H9 (cell line): ENCODE measurements at regions not wholly inside any gene's neighbourhood (a gene's known extent, or its start where the extent isn't known, plus 50 kb on each side); places are given as distances from the start of the nearest gene placed in this dataset.

Experiments used
- DNase-seq: peaks from one replicate; pipeline ENCODE4 v3.0.0-alpha.2; 2017
- H2AFZ ChIP-seq: one replicate; pipeline ENCODE4 v1.6.1; 2013; ENCODE audit warnings: mild to moderate bottlenecking, low read length, control low read depth, moderate library complexity
- H2AK5ac ChIP-seq: 2 replicates; pipeline ENCODE4 v1.6.1; 2013; ENCODE audit warnings: low read length, control low read depth, mixed read lengths; ENCODE audit not compliant: insufficient read length
- H2BK120ac ChIP-seq: one replicate; pipeline ENCODE4 v1.6.1; 2013; ENCODE audit warnings: low read depth, mild to moderate bottlenecking, low read length, control low read depth, inconsistent platforms; ENCODE audit not compliant: poor library complexity, severe bottlenecking
- H2BK12ac ChIP-seq: 2 replicates; pipeline ENCODE4 v1.6.1; 2013; ENCODE audit warnings: low read length, control low read depth, mixed read lengths, low read depth; ENCODE audit not compliant: insufficient read length
- H2BK15ac ChIP-seq: 2 replicates; pipeline ENCODE4 v1.6.1; 2013; ENCODE audit warnings: low read depth, low read length, control low read depth
- H2BK20ac ChIP-seq: one replicate; pipeline ENCODE4 v1.6.1; 2013; ENCODE audit warnings: low read depth, mild to moderate bottlenecking, low read length, control low read depth, inconsistent platforms; ENCODE audit not compliant: poor library complexity, severe bottlenecking
- H2BK5ac ChIP-seq: 2 replicates; pipeline ENCODE4 v1.6.1; 2013; ENCODE audit warnings: low read length, control low read depth, mixed read lengths; ENCODE audit not compliant: insufficient read length
- H3K14ac ChIP-seq: 2 replicates; pipeline ENCODE4 v1.6.1; 2013; ENCODE audit warnings: low read length, control low read depth; ENCODE audit not compliant: insufficient read depth
- H3K18ac ChIP-seq: 2 replicates; pipeline ENCODE4 v1.6.1; 2013; ENCODE audit warnings: low read depth, mild to moderate bottlenecking, mixed read lengths, low read length, control low read depth; ENCODE audit not compliant: insufficient read length
- H3K23ac ChIP-seq: 2 replicates; pipeline ENCODE4 v1.6.1; 2013; ENCODE audit warnings: low read length, control low read depth, mixed read lengths, low read depth; ENCODE audit not compliant: insufficient read length
- H3K23me2 ChIP-seq: 2 replicates; pipeline ENCODE4 v1.6.1; 2013; ENCODE audit warnings: low read depth, mild to moderate bottlenecking, mixed read lengths, low read length, control low read depth; ENCODE audit not compliant: insufficient read length, poor library complexity, severe bottlenecking
- H3K27ac ChIP-seq: 2 replicates; pipeline ENCODE4 v1.5.1; 2013; ENCODE audit warnings: low read length, control low read depth, mixed read lengths, low read depth; ENCODE audit not compliant: insufficient read length
- H3K27me3 ChIP-seq: 2 replicates; pipeline ENCODE4 v1.6.1; 2013; ENCODE audit warnings: low read length, control low read depth, inconsistent platforms; ENCODE audit not compliant: insufficient read depth
- H3K4ac ChIP-seq: 2 replicates; pipeline ENCODE4 v1.6.1; 2013; ENCODE audit warnings: low read depth, mild to moderate bottlenecking, control low read depth, inconsistent platforms, low read length, moderate library complexity
- H3K4me1 ChIP-seq: 2 replicates; pipeline ENCODE4 v1.6.1; 2013; ENCODE audit warnings: low read length, control low read depth, inconsistent platforms; ENCODE audit not compliant: insufficient read depth
- H3K4me2 ChIP-seq: 2 replicates; pipeline ENCODE4 v1.6.1; 2013; ENCODE audit warnings: low read length, control low read depth, mixed read lengths; ENCODE audit not compliant: insufficient read length, insufficient read depth
- H3K56ac ChIP-seq: 2 replicates; pipeline ENCODE4 v1.6.1; 2013; ENCODE audit warnings: low read depth, mild to moderate bottlenecking, mixed read lengths, low read length, control low read depth; ENCODE audit not compliant: insufficient read length
- H3K79me1 ChIP-seq: 2 replicates; pipeline ENCODE4 v1.6.1; 2013; ENCODE audit warnings: low read depth, mild to moderate bottlenecking, moderate library complexity, low read length, control low read depth, inconsistent platforms; ENCODE audit not compliant: insufficient read depth, poor library complexity, severe bottlenecking
- H3K79me2 ChIP-seq: 2 replicates; pipeline ENCODE4 v1.6.1; 2013; ENCODE audit warnings: low read length, control low read depth, inconsistent platforms; ENCODE audit not compliant: insufficient read depth
- H3K9ac ChIP-seq: 2 replicates; pipeline ENCODE4 v1.6.1; 2013; ENCODE audit warnings: low read length, control low read depth, mixed read lengths; ENCODE audit not compliant: insufficient read length; ENCODE audit errors: extremely low read depth
- H3K9me3 ChIP-seq: one replicate; pipeline ENCODE4 v1.6.1; 2013; ENCODE audit warnings: low read depth, low read length, inconsistent platforms; ENCODE audit not compliant: control insufficient read depth
- H3T11ph ChIP-seq: one replicate; pipeline ENCODE4 v1.6.1; 2013; ENCODE audit warnings: mild to moderate bottlenecking, low read length, control low read depth, inconsistent platforms
- H4K20me1 ChIP-seq: one replicate; pipeline ENCODE4 v1.6.1; 2013; ENCODE audit not compliant: control insufficient read depth, insufficient read length, insufficient read depth
- H4K5ac ChIP-seq: 2 replicates; pipeline ENCODE4 v1.6.1; 2013; ENCODE audit warnings: low read depth, mild to moderate bottlenecking, mixed read lengths, low read length, control low read depth; ENCODE audit not compliant: insufficient read length
- H4K8ac ChIP-seq: replicated peaks from 2 replicates; pipeline ENCODE4 v1.6.1; 2013; ENCODE audit warnings: low read length, control low read depth, mixed read lengths, low read depth; ENCODE audit not compliant: insufficient read length
- H4K91ac ChIP-seq: 2 replicates; pipeline ENCODE4 v1.6.1; 2013; ENCODE audit warnings: low read depth, mild to moderate bottlenecking, moderate library complexity, mixed read lengths, low read length, control low read depth; ENCODE audit not compliant: insufficient read length
- H3K27ac Mint-ChIP-seq, 3 experiments: 2 replicates in 2 of 3; 3 replicates in 1 of 3; pipeline ENCODE4 v1.8.0; 2020 to 2021; ENCODE audit warnings: mixed read lengths in 3 of 3, mild to moderate bottlenecking in 1 of 3, moderate library complexity in 1 of 3
- H3K27me3 Mint-ChIP-seq: 2 replicates; pipeline ENCODE4 v1.8.0; 2021; ENCODE audit warnings: low read depth, mild to moderate bottlenecking, moderate library complexity, mixed read lengths
- H3K36me3 Mint-ChIP-seq, 3 experiments: 2 replicates in 2 of 3; 3 replicates in 1 of 3; pipeline ENCODE4 v1.8.0; 2020 to 2021; ENCODE audit warnings: low read depth in 3 of 3, mixed read lengths in 3 of 3; ENCODE audit not compliant: insufficient read depth in 1 of 3
- H3K4me1 Mint-ChIP-seq, 2 experiments: 2 replicates each; pipeline ENCODE4 v1.8.0; 2020; ENCODE audit warnings: mixed read lengths in 2 of 2
- H3K4me3 Mint-ChIP-seq, 2 experiments: 2 replicates in 1 of 2; 3 replicates in 1 of 2; pipeline ENCODE4 v1.8.0; 2020 to 2021; ENCODE audit warnings: mild to moderate bottlenecking in 2 of 2, mixed read lengths in 2 of 2, moderate library complexity in 1 of 2
- H3K9me3 Mint-ChIP-seq, 2 experiments: 2 replicates in 1 of 2; 3 replicates in 1 of 2; pipeline ENCODE4 v1.8.0; 2020; ENCODE audit warnings: mild to moderate bottlenecking in 2 of 2, mixed read lengths in 2 of 2, moderate library complexity in 1 of 2
- WGBS: extraction: QIAGEN DNeasy Blood & Tissue Kit; methylation state at CpG from one replicate; pipeline ENCODE4 v1.1.7; 2013; ENCODE audit warnings: missing lambda C conversion rate, low lambda C conversion rate, mixed read lengths; ENCODE audit not compliant: insufficient read length; ENCODE audit errors: extremely low coverage; 5-methylcytosine and 5-hydroxymethylcytosine counted together
- TF ChIP-seq, protein P1 (sequence below): fragments of 200-600 bp; sonication (generic); conservative IDR thresholded peaks from 3 replicates; pipeline ENCODE4 v1.8.0; 2021; ENCODE audit warnings: antibody characterized with exemption, mild to moderate bottlenecking

DNA sequence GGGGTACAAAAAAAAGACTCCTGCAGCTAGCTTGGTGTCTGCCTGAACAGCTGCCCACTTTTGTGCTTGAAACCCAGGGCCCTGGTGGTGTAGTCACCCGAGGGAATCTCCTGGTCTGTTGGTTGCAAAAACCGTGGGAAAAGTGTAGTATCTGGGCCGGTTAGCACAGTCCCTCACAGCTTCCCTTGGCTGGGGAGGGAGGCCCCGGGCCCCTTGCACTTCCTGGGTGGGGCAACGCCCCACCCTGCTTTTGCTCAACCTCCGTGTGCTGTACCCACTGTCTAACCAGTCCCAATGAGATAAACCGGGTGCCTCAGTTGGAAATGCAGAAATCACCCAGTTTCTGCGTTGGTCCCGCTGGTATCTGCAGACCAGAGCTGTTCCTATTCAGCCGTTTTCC, 211.7 kb upstream of the ZPLD1 start:
- Histone ChIP-seq H4K91ac (no peak overlapping the region), H3K56ac (no peak overlapping the region), H3K27me3 (no peaks in the 10 kb centered on the region), H2BK5ac (no peak overlapping the region), H3K23ac (no peak overlapping the region), H4K5ac (no peak overlapping the region), H4K8ac (no peak overlapping the region), H3K23me2 (no peaks in the 10 kb centered on the region), H3K18ac (no peak overlapping the region), H2BK20ac (no peak overlapping the region), H3K27ac (no peak overlapping the region), H3K4me2 (no peak overlapping the region), H3K9me3 (no peaks in the 10 kb centered on the region), H3K4ac (no peak overlapping the region), H2AFZ (no peak overlapping the region), H2AK5ac (no peak overlapping the region), H3K14ac (no peak overlapping the region), H3T11ph (no peak overlapping the region), H2BK12ac (no peak overlapping the region), H3K79me1 (no peaks in the 10 kb centered on the region), H3K79me2 (no peaks in the 10 kb centered on the region), H3K9ac (no peak overlapping the region), H2BK15ac (no peak overlapping the region), H4K20me1 (no peaks in the 10 kb centered on the region), H2BK120ac (no peak overlapping the region), H3K4me1 (no peaks in the 10 kb centered on the region)
- Mint-ChIP-seq H3K4me3 (no peak overlapping the region), H3K36me3 (no peaks in the 10 kb centered on the region), H3K4me1 (peaks cover 4% of the 10 kb centered on the region in 2 experiments; a peak in 3 of 4 replicates), H3K27me3 (no peaks in the 10 kb centered on the region), H3K27ac (no peak overlapping the region; a peak in 1 of 7 replicates), H3K9me3 (peaks cover 0 to 8% of the 10 kb centered on the region in 2 experiments; a peak in 3 of 5 replicates)
- DNase-seq: no peak
- TF ChIP-seq, protein P1, sequence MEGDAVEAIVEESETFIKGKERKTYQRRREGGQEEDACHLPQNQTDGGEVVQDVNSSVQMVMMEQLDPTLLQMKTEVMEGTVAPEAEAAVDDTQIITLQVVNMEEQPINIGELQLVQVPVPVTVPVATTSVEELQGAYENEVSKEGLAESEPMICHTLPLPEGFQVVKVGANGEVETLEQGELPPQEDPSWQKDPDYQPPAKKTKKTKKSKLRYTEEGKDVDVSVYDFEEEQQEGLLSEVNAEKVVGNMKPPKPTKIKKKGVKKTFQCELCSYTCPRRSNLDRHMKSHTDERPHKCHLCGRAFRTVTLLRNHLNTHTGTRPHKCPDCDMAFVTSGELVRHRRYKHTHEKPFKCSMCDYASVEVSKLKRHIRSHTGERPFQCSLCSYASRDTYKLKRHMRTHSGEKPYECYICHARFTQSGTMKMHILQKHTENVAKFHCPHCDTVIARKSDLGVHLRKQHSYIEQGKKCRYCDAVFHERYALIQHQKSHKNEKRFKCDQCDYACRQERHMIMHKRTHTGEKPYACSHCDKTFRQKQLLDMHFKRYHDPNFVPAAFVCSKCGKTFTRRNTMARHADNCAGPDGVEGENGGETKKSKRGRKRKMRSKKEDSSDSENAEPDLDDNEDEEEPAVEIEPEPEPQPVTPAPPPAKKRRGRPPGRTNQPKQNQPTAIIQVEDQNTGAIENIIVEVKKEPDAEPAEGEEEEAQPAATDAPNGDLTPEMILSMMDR: no peak
- WGBS: no CpG with 5 or more reads among the region's 10 CpGs
